CD14-positive monocyte (primary cell): ENCODE measurements at regions not wholly inside any gene's neighbourhood (a gene's known extent, or its start where the extent isn't known, plus 50 kb on each side); places are given as distances from the start of the nearest gene placed in this dataset.

Experiments
- DNase-seq, 3 donors: peaks; one replicate each; pipeline ENCODE4 v3.0.0-alpha.2; 2011 to 2022
- H2AFZ ChIP-seq: 2 replicates; pipeline ENCODE4 v1.6.0; 2012; ENCODE audit warnings: mild to moderate bottlenecking, low read depth, low read length, inconsistent platforms; ENCODE audit not compliant: insufficient read depth, poor library complexity, severe bottlenecking
- H3K27ac ChIP-seq, 2 donors: 1 replicate in 1 of 2; 2 replicates in 1 of 2; pipeline ENCODE4 v1.5.1; 2012 to 2013; ENCODE audit warnings: low read length in 2 of 2, control low read depth in 1 of 2, inconsistent platforms in 1 of 2, low read depth in 1 of 2, mild to moderate bottlenecking in 1 of 2
- H3K27me3 ChIP-seq, 2 donors: one replicate each; pipeline versions ENCODE4 v1.6.0 to v1.6.1; 2011 to 2013; ENCODE audit warnings: low read length in 2 of 2; ENCODE audit not compliant: control insufficient read depth in 2 of 2, insufficient read depth in 2 of 2
- H3K36me3 ChIP-seq, 2 donors: replicated peaks in 1 of 2; 1 replicate in 1 of 2; 2 replicates in 1 of 2; pipeline versions ENCODE4 v1.5.1 to v1.6.1; 2012 to 2013; ENCODE audit warnings: low read length in 2 of 2, control low read depth in 1 of 2, inconsistent platforms in 1 of 2, mild to moderate bottlenecking in 1 of 2; ENCODE audit not compliant: insufficient read depth in 2 of 2, control insufficient read depth in 1 of 2
- H3K4me1 ChIP-seq, 2 donors: 1 replicate in 1 of 2; 2 replicates in 1 of 2; pipeline versions ENCODE4 v1.5.1 to v1.6.1; 2012 to 2013; ENCODE audit warnings: low read length in 2 of 2, control low read depth in 1 of 2, inconsistent platforms in 1 of 2, mild to moderate bottlenecking in 1 of 2, moderate library complexity in 1 of 2; ENCODE audit not compliant: insufficient read depth in 2 of 2, control insufficient read depth in 1 of 2
- H3K4me2 ChIP-seq: replicated peaks from 2 replicates; pipeline ENCODE3; 2012; ENCODE audit warnings: low read length, moderate library complexity, mild to moderate bottlenecking; ENCODE audit not compliant: poor library complexity, severe bottlenecking; ENCODE audit errors: extremely low read depth
- H3K4me3 ChIP-seq, 3 experiments: fragments of 200-600 bp in 1 of 3; sonication (generic) in 1 of 3; replicated peaks in 1 of 3; 1 replicate in 2 of 3; 2 replicates in 1 of 3; pipeline ENCODE4 v1.5.1; 2011 to 2013; ENCODE audit warnings: low read length in 3 of 3, mild to moderate bottlenecking in 3 of 3, control low read depth in 2 of 3, low read depth in 2 of 3, inconsistent platforms in 1 of 3, moderate library complexity in 1 of 3
- H3K79me2 ChIP-seq: 2 replicates; pipeline ENCODE4 v1.6.0; 2012; ENCODE audit warnings: mild to moderate bottlenecking, control low read depth, inconsistent platforms, low read length, moderate library complexity; ENCODE audit not compliant: insufficient read depth
- H3K9ac ChIP-seq: 2 replicates; pipeline ENCODE4 v1.6.0; 2017; ENCODE audit warnings: low read length, mild to moderate bottlenecking; ENCODE audit not compliant: insufficient read depth, poor library complexity, severe bottlenecking
- H3K9me3 ChIP-seq, 2 donors: replicated peaks in 1 of 2; 1 replicate in 1 of 2; 2 replicates in 1 of 2; pipeline versions ENCODE4 v1.5.1 to v1.6.1; 2012 to 2013; ENCODE audit warnings: low read length in 2 of 2, control low read depth in 1 of 2; ENCODE audit not compliant: control insufficient read depth in 1 of 2, insufficient read depth in 1 of 2
- H4K20me1 ChIP-seq: 2 replicates; pipeline ENCODE4 v1.6.0; 2012; ENCODE audit warnings: mild to moderate bottlenecking, low read length, control low read depth, moderate library complexity; ENCODE audit not compliant: insufficient read depth
- H3K27ac Mint-ChIP-seq, 7 donors: one replicate each; pipeline ENCODE4 v1.8.0; 2020; ENCODE audit warnings: mild to moderate bottlenecking in 7 of 7, mixed read lengths in 7 of 7, moderate library complexity in 6 of 7, inconsistent platforms in 2 of 7
- H3K27me3 Mint-ChIP-seq, 3 donors: one replicate each; pipeline ENCODE4 v1.8.0; 2021 to 2022; ENCODE audit warnings: low read depth in 3 of 3, mild to moderate bottlenecking in 3 of 3, mixed read lengths in 3 of 3, moderate library complexity in 3 of 3, inconsistent platforms in 1 of 3
- H3K36me3 Mint-ChIP-seq, 2 donors: one replicate each; pipeline ENCODE4 v1.8.0; 2020; ENCODE audit warnings: mixed read lengths in 2 of 2, inconsistent platforms in 1 of 2, mild to moderate bottlenecking in 1 of 2
- H3K4me1 Mint-ChIP-seq: one replicate; pipeline ENCODE4 v1.8.0; 2020; ENCODE audit warnings: mild to moderate bottlenecking, mixed read lengths
- H3K4me3 Mint-ChIP-seq, 2 donors: one replicate each; pipeline ENCODE4 v1.8.0; 2020; ENCODE audit warnings: mild to moderate bottlenecking in 2 of 2, mixed read lengths in 2 of 2, moderate library complexity in 1 of 2
- H3K9me3 Mint-ChIP-seq, 7 donors: one replicate each; pipeline ENCODE4 v1.8.0; 2020 to 2022; ENCODE audit warnings: mixed read lengths in 7 of 7, mild to moderate bottlenecking in 6 of 7, moderate library complexity in 6 of 7, inconsistent platforms in 2 of 7
- CTCF ChIP-seq: fragments of 200-600 bp; IDR thresholded peaks from one replicate; pipeline ENCODE4 v1.8.0; 2022; ENCODE audit warnings: antibody characterized with exemption, mild to moderate bottlenecking
- WGBS: methylation state at CpG from one replicate; pipeline ENCODE4 v1.1.5; 2013; ENCODE audit warnings: missing lambda C conversion rate; ENCODE audit not compliant: insufficient coverage; 5-methylcytosine and 5-hydroxymethylcytosine counted together
- intact Hi-C, 2 donors: fragments of 100-400 bp; cut with micrococcal nuclease; formaldehyde crosslinking; loops; one replicate each; pipeline versions ENCODE4 v1.15.0 to v1.15.1; 2023

- Histone ChIP-seq H3K27me3 (no peaks in the 10 kb centered on the region), H4K20me1 (no peaks in the 10 kb centered on the region), H3K4me3 (no peak overlapping the region), H3K79me2 (no peaks in the 10 kb centered on the region), H3K9ac (no peak overlapping the region), H3K9me3 (peaks cover 25 to 40% of the 10 kb centered on the region in 2 donors), H2AFZ (no peak overlapping the region), H3K4me1 (no peaks in the 10 kb centered on the region), H3K27ac (no peak overlapping the region), H3K36me3 (no peaks in the 10 kb centered on the region), H3K4me2 (no peak overlapping the region)
- H3K36me3 Mint-ChIP-seq: no peaks in the 10 kb centered on the region
- no peak overlapping the region for H3K27ac Mint-ChIP-seq
- peaks cover 0 to 24% (median 10%) of the 10 kb centered on the region in 7 donors for H3K9me3 Mint-ChIP-seq
- H3K4me3 Mint-ChIP-seq: no peak overlapping the region
- no peak for TF ChIP-seq CTCF
- no peaks in the 10 kb centered on the region for H3K27me3 Mint-ChIP-seq
- no peaks in the 10 kb centered on the region for H3K4me1 Mint-ChIP-seq
- intact Hi-C loops: no loop called here
- DNase-seq: no peak
Measured at GRCh38 chr6:85977661-85978060, 335.0 kb upstream of the SYNCRIP start.

- Mint-ChIP-seq H3K27me3 (no peaks in the 10 kb centered on the region), H3K27ac (no peak overlapping the region), H3K4me1 (no peaks in the 10 kb centered on the region), H3K4me3 (no peak overlapping the region), H3K36me3 (no peaks in the 10 kb centered on the region), H3K9me3 (peaks cover 3 to 36% (median 14%) of the 10 kb centered on the region in 7 donors)
- H3K79me2 ChIP-seq: no peaks in the 10 kb centered on the region
- H3K27me3 ChIP-seq: no peaks in the 10 kb centered on the region
- peaks cover 24 to 39% of the 10 kb centered on the region in 2 donors for H3K9me3 ChIP-seq
- H3K4me2 ChIP-seq: no peak overlapping the region
- H3K9ac ChIP-seq: no peak overlapping the region
- 67% methylated on average over 2 of the region's 2 CpGs for WGBS
- DNase-seq: no peak
- H2AFZ ChIP-seq: no peak overlapping the region
- no peaks in the 10 kb centered on the region for H4K20me1 ChIP-seq
- no peaks in the 10 kb centered on the region for H3K4me1 ChIP-seq
- intact Hi-C loops: no loop called here
- no peak for TF ChIP-seq CTCF
- H3K27ac ChIP-seq: no peak overlapping the region
- no peak overlapping the region for H3K4me3 ChIP-seq
- H3K36me3 ChIP-seq: no peaks in the 10 kb centered on the region
Measured at GRCh38 chr6:85975957-85976356, 333.3 kb upstream of the SYNCRIP start.
